GM19455 (cell line): ENCODE measurements at regions not wholly inside any gene's neighbourhood (a gene's known extent, or its start where the extent isn't known, plus 50 kb on each side); places are given as distances from the start of the nearest gene placed in this dataset.
"Not testable (repeated sequence)": the region's sequence is repeated elsewhere in the genome, so short reads cannot be mapped to it uniquely, and the experiment has no call there.

Experiments used
- ATAC-seq: cut with Tn5 transposase; IDR thresholded peaks from one replicate; pipeline ENCODE4 v1.9.1; 2021; ENCODE audit not compliant: unreplicated experiment

DNA sequence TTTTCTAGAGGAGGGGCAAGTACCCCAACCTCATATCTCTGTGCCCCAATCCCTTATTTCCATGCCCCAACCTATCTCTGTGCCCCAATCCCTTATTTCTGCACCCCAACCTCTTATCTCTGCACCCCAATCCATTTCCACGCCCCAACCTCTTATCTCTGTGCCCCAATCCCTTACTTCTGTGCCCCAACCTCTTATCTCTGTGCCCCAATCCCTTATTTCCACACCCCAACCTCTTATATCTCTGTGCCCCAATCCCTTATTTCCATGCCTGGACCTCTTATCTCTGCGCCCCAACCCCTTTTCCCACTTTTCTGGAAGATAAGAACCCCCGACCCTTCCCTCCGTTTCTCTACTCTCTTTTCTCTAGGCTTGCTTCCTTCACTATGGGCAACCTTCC lies 199.0 kb downstream of the JRKL start:
- ATAC-seq, result not testable (repeated sequence)

DNA sequence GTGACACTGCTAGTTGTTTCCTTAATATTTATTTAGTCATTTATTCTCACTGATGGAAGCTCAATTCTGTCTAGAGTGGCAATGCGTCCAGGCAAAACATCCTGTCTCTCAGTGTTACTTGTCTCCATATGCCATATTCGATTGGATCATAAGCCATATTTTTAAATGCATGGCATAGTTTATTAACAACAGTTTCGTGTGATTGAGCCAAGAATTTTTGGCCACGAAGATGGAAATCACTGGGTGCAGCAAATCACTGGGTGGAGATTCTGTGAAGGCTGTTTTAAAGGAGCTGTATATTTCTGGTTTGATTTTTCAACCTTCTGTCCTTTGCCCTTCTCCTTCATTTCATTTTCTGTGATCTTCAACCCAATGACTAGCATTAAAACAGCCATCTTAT lies 205.2 kb downstream of the JRKL start:
- no peak for ATAC-seq

DNA sequence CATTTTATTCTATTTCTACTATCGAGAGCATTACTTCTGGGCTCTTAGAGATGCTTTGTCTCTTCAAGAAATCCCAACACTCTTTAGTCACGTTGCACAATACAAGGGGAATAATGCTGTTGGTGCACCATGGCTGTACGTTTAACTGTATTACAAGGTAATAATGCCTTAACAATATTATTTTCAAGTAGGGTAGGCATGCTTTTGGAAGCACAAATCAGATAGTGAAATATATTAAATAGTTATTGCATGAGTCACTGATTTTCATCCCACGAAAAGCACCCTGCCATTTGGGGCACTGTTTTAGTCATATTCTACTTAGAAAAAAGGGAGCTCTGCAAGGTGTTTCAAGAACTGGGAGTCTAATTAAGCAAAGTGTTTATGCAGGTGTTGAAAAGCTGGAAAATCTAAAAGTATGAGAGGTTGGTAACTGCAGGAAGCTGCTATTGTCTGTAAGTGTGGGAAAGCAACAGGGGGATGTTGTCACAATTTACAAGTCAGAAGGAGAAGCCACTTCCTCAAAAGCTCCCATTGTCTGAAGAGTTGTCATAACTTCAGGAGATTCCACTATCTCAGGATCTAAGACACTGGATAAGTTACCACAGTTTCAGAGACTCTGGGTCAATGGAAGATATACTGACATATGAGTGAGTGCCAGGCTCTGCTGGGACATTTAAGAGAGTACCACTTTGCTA lies 218.2 kb downstream of the JRKL start:
- no peak for ATAC-seq

DNA sequence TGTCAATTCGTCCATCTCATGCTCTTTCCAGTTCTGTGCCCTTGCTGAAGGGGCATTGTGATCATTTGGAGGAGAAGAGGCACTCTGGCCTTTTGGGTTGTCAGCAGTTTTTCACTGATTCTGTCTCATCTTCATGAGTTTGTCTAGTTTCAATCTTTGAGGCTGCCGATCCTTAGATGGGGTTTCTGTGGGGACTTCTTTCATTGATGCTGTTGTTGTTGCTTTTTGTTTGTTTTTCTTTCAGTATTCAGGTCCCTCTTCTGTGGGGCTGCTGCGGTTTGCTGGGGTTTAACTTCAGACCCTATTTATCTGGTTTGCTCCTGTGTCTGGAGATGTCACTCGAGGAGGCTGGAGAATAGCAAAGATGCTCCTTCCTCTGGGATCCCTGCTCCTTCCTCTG lies 224.3 kb downstream of the JRKL start:
- no peak for ATAC-seq

DNA sequence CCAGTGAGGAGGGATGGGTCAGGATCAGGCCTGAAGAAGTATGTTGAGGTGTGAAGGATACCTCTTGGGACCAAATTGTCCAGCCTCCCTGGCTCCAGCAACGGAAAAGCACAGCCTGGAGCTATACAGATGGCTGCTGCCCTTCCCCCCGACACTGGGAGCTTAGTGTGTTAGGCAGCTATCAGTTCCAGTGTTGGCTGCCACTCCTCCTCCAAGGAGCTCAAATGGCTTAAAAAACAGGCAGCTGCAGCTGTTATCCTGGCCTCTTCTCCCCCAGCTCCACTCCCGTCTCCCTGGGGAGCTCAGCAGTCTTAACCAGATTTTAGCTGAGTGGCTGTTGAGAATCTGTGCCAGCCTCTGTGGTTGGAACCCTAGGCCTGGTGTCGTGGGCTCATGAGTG lies 225.0 kb downstream of the JRKL start:
- no peak for ATAC-seq

DNA sequence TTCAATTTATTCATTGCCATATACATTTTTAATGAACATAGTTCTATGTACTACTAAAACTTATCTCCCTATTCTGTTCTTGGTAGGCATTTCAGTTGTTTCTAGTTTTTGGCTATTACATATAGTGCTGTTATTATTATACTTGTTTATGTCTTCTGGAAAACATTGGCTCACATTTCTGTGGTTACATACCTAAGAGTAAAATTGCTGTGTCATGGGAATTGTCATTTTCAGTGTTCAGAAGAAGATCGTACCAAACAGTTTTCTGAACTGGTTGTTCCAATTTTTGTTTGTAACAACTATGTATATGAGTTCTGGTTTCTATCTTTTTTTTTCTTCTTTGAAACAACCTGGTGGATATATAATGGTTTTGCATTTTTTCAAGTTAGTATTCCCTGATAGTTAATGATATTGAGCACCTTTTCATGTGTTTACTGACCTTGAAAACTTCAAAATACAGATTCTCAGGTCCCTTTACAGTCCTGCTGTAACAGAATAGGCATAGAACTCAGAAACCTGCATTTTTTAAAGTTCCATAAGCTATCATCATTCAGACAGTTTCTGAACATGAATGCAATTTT lies 230.7 kb downstream of the JRKL start:
- ATAC-seq, result no peak

DNA sequence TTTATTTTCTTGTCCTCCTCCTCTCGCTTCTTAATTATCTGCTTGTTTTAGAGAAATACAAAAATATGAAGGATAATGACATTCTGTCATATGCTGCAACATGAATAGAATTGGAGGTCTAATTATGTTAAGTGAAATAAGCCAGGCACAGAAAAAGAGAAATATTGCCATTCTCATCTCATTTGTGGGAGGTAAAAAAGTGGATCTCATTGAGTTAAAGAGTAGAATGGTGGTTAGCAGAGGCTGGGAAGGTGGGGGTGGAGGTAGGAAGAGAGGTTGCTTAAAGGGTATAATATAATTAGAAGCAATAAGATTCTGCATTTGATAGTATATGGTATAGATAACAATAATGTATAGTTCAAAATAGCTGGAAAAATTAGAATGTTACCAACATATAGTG lies 231.3 kb downstream of the JRKL start:
- ATAC-seq, result no peak

DNA sequence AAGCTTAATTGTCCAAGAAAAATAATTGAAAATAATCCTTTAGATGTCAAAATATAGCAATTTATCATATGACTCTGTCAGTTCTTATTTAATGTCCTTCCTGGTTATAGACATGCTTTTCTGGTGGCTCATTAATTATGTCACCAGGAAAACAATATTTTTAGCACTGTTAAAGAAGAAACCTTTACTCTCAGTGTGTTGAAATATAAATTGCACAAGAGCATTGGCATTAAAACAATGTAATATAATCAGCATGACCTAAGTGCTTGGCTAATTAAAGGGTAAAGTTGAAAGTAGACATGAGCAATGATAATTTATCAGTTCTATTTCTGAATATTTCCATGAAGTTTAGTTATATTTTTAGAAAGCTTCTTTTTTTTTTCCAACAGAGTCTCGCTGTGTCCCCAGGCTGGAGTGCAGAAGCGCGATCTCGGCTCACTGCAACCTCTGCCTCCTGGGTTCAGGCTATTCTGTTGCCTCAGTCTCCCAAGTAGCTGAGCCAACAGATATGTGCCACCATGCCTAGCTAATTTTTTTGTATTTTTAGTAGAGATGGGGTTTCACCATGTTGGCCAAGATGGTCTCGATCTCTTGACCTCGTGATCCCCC lies 232.3 kb downstream of the JRKL start:
- no peak for ATAC-seq

DNA sequence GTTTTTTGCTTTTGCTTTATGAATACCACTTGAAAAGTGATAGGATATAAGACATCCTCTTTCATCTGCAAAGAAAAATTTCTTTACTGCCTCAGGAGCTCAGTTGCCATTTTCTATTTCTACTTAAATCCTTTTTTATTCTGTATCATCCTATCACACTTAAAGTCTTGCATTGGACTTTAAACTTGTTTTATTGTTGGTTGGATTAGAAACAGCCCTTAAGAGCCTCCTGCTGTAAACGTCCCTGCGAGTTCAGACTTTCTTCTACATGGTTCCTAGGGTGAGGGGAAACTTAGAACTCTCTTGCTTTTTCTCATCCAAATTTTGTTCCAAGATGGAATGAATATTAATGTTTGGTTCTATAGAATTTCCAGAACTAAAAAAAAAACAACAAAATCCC lies 234.3 kb downstream of the JRKL start:
- no peak for ATAC-seq

DNA sequence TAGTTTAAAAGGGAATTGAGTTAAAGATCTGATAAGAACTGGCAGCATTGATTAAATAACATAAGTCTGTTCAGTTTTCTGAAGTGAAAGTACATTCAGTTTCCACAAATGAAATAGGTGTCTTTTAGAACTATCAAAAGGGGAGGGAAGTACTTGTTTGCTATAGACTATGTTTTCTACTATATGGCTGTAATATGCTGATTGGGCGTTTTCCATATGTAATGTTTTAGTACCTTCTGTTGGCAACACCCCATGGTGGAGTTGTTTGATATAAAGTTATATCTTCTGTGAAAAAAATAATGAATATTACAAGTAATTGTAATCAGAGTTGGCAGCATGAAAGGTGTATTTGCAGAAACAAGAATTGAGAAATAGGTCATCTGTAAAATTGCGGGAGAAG lies 237.6 kb downstream of the JRKL start:
- no peak for ATAC-seq

DNA sequence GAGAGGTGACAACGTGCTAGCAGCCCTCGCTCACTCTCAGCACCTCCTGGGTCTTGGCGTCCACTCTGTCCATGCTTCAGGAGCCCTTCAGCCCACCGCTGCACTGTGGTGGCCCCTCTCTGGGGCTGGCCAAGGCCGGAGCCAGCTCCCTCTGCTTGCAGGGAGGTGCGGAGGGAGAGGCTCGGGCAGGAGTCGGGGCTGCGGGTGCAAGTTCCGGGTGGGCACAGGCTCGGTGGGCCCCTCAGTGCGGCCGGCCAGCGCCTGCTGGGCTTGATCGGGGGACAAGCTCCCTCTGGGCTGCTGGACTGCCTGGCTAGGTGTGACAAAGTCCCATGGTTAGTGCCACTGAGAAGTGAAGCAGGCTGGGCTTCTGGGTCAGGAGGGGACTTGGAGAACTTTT lies 245.8 kb downstream of the JRKL start:
- no peak for ATAC-seq

DNA sequence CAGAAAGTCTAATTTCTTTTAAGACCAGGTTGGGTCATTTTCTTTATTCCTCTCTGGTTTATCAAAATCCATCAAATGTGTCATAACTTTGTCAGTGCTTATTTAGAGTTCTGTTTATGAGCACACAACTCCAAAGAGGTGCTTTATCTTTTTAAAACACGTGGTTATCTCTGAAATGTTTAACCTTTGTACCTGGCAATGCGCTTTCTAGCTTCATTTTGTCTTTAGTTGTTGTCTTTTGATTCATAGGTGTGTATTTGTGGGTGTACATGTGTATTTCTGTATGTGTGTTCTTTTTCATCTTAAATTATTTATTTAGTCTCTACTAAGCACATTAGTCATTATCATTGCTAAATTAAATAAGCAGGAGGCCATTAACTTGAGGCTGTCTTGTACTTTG lies 251.4 kb downstream of the JRKL start:
- no peak for ATAC-seq

DNA sequence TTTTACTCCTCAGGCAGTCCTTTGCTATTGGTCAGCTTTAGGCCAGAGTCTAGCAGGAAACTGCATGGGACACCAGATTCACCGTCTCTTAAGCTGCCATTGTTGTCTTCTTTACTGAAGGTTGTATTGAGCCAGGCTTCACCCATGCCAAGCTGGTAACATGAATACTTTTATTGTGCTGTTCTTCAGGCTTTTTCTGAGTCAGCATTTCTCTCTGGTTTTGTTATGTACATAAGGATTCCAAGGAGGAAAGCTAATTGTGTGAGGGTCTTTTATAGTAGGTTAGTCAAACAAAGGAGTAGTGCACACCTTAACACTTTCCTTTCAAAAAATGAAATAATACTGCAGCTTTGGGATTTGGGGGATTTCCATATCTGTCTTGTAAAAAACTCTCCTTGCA lies 252.8 kb downstream of the JRKL start:
- no peak for ATAC-seq

DNA sequence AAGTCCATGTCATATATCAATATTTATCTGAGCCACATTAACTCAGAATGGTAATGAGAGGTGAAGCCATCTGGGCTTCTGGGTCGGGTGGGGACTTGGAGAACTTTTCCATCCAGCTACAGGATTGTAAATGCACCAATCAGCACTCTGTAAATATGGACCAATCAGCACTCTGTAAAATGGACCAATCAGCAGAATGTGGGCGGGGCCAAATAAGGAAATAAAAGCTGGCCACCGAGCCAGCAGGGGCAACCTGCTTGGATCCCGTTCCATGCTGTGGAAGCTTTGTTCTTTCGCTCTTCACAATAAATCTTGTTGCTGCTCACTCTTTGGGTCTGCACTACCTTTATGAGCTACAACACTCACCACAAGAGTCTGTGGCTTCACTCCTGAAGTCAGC lies 253.4 kb downstream of the JRKL start:
- ATAC-seq, result no peak

DNA sequence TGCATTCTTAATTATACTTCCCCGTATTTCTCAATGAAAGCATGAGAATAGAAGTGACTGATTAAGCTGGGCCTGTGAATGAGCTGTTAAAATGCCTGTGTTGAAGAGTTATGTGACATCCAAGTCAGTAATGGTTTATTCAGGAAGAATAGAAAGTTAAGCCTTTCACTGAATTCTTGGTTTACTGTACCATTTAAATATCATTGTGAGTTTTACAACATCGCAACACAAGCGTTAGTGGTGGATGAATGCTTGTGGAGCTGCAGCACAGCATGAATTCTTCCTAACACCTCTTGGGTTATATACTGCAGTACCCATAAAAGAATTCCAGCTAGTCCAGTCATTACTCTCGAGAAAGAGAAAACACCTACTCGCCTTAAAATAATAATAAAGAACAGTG lies 257.8 kb downstream of the JRKL start:
- no peak for ATAC-seq

DNA sequence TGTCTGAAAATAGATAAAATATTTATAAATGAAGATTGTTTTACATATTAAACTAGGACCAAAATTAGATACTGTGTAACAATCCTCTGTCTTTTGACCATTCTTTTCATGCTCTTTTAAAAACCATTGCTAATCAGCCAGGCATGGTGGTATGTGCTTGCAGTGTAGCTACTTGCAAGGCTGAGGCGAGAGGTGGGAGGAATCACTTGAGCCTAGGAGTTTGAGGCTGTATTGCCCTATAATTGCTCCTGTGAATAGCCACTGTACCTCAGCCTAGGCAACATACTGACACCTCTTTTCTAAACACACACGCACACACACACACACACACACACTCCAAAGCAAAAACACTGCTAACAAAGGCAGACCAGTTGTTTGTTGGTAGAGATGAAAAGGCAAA lies 259.2 kb downstream of the JRKL start:
- no peak for ATAC-seq

DNA sequence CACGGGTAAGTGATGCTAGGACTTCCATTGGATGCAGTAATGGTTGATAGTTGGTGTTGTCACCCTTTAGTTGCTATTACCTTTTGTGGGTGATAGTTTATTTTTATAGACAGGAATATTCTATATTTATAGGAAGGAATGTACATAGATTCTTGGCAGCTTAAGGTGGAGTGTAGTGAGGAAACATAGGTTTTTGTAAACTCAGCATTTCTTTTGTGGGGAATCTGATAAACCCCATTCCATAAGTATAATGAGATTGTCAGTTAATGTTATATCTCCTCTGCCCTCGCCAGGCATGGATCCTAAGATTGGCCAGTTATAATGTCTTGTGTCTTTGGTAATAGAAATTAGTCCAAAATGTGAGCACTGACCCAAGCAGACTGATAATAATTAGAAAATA lies 262.7 kb downstream of the JRKL start:
- ATAC-seq, result no peak

DNA sequence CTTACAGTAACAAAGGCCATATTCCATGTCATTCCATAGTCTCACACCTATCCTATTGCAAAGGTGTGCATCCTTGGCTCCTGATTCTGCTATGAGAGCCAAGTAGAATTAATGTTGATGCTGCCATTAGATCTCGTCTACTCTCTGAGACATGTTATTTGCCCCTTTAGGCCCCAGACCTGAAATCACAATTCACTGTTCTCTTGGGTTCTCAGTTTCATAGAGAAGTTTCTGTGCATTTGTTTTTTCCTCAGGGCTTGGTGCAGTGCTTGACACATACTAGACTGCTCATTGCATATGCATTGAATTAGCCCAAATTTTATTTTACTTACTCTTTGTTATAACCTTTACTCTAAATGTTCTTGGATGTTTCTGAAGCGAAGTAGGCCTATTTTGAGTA lies 265.7 kb downstream of the JRKL start:
- ATAC-seq, result no peak

DNA sequence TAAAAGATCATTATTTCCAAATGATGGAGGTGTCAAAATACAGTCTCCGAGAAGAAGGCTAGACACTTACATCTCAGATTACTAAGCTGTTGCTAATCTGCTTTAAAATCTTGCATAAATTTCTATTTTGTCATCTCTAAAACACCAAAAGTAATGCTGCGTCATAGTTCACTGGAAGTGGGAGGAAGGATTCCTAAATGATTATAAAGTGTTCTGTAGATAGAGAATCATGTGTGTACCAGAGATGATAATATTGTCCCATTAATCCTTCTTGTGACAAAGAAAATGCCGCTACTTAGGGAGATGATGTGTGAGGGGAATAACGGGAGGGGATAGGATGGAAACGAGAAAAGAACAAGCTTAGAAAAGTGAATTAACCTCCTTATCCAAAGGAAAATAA lies 268.6 kb downstream of the JRKL start:
- no peak for ATAC-seq

DNA sequence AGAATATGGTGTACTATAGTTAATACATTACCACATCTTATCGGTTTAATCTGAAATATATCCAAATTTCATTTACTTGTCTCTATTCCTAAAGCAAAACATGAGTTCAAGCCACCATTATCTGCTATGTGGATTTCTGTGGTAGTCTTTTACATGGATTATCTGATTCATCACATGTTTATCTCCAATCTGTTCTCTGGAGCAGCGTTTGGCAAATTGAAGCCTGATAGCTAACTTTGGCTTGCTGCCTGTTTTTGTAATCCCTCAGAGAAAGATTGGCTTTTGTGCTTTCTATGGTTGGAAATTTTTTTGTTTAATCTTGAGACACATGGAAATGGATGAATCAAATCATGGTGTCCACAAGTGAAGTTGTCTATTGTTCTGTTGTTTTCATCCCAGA lies 274.3 kb downstream of the JRKL start:
- no peak for ATAC-seq

DNA sequence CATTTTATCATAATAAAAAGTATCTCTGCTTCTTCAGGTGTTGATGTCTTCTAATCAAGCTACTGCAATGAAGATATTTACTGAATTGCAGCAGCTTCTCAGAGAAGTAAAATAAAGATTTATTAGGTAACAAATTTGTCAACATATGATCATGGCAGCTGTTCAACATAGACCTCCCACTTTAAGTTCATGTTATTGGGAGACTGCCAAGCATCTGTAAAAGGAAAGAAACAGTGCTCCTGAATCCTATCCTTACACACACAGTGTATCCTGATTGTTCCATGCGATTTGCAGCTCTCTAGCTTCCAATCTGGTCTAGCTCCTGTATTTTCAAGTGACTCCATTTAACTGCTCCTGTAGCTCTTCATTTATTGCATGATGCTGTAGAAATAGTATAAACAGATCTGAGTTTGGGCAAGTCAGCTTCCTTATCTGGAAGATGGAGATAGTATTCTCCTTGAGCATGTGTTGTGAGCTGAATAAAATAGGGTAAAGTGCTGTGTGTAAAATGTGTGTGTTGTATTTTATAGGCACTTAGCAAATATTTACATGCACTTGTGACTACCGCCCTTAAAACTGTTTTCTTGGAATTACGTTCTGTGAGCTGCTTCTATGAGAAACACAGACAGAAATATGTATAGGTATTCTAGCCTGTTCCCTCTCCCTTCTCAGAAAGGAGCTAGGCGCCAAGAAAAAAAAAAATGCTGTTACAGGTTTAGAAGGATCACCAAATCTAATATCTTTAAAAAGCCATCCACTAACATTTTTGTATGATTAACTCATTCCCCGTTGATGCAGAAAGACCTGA lies 290.6 kb downstream of the JRKL start:
- no peak for ATAC-seq
